Transverse colon (tissue), 3 donors: ENCODE measurements at regions not wholly inside any gene's neighbourhood (a gene's known extent, or its start where the extent isn't known, plus 50 kb on each side); places are given as distances from the start of the nearest gene placed in this dataset.

Experiments
- EP300 ChIP-seq: sonication (generic); formaldehyde crosslinking; IDR thresholded peaks from one replicate; pipeline ENCODE4 v1.6.1; 2017; ENCODE audit warnings: antibody characterized with exemption, low read depth
- POLR2A ChIP-seq: fragments of 450-650 bp; IDR thresholded peaks from one replicate; pipeline ENCODE4 v1.6.1; 2016; ENCODE audit warnings: antibody characterized with exemption, mild to moderate bottlenecking, moderate library complexity
- POLR2AphosphoS5 ChIP-seq, 3 donors: sonication (generic); formaldehyde crosslinking; IDR thresholded peaks; one replicate each; pipeline ENCODE4 v1.6.1; 2016; ENCODE audit warnings: antibody characterized with exemption in 3 of 3

- TF ChIP-seq EP300, result no peak
- TF ChIP-seq POLR2A, result no peak
- no peak for TF ChIP-seq POLR2AphosphoS5 (IDR thresholded peaks at IDR 0.05)
Measured at GRCh38 chr22:48955351-48956311, 872.0 kb downstream of the BRD1 start.
